HG02759 (cell line): ENCODE measurements at regions not wholly inside any gene's neighbourhood (a gene's known extent, or its start where the extent isn't known, plus 50 kb on each side); places are given as distances from the start of the nearest gene placed in this dataset.

Source experiments
- ATAC-seq: cut with Tn5 transposase; IDR thresholded peaks from one replicate; pipeline ENCODE4 v1.9.1; 2021; ENCODE audit warnings: mild to moderate bottlenecking, moderate library complexity; ENCODE audit not compliant: unreplicated experiment

DNA sequence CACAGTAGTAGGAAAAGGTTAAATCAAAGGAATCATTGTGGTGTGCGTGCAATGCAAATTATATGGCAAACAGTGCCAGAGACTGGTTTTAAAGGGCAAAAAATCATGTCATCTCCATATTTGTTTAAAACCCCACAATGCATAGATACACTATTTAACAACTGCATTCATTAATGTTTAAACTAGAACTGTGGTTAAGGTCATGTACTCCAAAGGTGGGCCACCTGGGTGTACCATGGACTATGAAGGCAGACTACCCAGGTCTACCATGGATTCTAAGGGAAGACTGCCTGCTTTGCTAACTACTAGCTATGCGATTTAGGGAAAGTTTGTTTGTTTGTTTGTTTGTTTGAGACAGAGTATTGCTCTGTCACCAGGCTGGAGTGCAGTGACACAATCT, 356.3 kb downstream of the ZEB2 start:
- ATAC-seq, result no peak

DNA sequence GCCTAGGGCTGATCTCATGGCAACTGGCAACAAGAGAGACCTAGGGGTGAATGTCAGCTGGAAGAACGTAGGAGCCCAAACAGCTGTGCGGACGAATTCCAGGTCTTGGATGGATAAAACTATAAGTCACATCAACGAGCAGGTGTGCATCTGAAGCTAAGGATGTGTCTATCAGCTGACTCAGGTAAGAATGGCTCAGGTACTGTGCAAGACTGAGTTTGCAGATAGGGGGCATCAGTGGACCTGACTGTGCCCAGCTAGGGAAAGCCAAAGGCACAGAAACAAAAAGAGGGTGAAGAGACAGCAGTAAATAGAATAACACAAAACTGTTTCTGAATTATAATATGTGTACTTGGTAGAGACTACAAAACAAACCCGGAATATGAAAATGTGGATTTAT, 357.3 kb downstream of the ZEB2 start:
- no peak for ATAC-seq

DNA sequence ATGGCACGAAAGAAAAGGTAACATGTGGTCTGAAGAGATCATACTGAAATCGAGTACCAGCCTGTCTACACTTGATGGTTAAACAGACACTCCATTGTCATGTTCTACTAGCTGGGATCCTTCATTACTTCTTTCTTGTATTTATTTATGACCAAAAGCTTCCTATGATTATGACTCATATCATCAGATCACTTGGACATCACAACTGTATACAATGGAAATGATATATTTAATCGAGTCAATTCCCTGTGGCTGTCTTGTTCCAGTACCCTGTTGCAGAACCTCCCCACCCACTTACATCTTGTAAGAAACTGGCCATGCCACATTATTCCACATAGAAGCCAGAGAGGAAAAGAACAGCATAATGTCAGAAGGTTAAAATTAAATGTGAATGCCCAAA, 358.9 kb downstream of the ZEB2 start:
- no peak for ATAC-seq

DNA sequence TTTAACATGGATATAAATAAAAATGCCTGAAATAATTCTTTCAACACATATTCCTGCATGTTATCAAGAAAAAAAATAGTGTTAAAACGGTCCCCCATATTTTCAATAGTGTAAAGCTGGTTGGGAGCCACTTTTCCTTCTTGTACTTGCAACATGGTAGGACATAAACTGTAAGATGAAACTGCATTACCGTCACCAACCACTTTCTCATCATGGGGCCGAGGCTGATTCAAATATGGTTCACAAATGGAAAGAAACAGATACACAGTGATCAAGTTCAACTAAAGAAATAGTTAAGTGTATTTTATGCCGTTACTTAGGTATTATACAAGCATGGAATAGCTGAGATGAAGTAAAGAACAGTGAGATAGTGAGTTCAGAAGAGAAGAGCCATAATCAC, 360.7 kb downstream of the ZEB2 start:
- no peak for ATAC-seq

DNA sequence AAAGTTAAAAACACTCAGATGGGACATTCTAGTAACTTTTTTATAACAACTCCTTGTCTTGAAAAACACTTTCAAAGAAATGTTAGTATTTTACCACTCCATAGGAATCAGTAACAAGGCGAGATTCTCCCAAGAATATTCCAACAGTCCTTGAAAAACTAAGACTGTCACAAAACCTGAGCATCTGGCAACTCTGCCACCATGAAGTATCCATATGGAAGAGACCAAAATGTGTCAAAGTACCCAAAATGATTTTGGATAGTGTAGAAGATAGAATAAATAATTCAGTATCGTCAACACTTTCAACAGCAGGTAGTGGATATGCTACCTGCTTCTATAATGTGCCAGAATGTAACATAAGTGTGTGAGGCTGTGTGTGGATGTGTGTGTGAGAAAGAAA, 361.8 kb downstream of the ZEB2 start:
- ATAC-seq, result no peak

DNA sequence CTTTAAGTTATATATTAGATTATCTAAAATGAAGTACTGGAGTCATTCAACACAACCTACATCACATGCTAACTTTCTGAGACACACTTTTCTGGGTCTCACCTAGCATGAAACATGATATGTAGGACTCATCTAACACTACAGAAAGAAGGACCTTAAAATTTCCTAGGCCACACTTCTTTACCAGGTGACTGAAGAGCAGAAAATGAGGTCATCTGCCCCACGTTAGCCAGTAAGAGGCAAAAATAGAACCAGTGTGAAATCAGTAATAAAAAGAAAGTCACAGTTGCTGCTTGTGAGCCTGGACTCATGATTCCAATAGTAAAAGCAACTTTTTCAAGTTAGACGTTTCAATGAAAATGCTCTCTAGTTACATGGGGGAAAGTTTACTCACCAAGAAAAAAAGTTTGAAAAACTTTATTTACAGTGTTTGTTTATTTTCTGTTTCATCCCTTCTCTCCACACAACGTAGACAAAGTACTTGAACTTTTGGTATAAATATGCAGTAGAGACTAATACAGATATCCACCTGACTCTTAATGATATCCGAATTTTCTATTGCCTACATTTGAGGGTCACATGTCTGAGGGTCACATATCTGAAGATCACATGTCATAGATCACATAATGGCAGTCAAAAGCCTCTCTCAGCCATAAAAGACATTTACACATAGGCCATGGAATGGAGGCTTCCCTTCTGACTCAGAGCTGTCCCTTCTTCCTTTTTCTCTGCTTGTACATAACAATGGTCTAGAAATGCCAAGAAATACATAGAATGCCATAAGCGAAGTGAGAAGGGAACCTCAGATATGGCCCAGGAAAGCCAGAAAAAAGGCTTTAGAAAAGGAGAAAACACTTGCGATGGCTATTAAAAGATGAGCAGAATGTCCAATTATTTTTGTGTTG, 362.9 kb downstream of the ZEB2 start:
- ATAC-seq, result no peak

DNA sequence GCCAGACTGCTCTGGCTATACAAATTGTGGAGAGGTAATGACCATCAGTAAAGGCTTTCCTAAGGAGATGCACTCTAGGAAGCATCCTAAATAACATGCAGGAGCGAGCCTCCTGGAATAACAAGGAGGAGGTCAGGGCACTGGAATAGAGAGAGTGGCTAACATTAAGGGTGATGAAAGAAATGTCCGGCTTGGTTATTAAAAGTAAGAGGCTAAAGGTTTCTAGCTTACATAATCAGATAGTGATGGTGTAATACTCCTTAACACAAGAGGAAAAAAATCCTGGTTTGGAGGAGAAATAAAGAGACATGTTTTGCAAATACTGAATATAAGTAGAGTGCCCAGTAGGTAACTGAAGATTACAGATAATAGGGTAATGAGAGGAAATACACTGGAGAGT, 365.7 kb downstream of the ZEB2 start:
- no peak for ATAC-seq

DNA sequence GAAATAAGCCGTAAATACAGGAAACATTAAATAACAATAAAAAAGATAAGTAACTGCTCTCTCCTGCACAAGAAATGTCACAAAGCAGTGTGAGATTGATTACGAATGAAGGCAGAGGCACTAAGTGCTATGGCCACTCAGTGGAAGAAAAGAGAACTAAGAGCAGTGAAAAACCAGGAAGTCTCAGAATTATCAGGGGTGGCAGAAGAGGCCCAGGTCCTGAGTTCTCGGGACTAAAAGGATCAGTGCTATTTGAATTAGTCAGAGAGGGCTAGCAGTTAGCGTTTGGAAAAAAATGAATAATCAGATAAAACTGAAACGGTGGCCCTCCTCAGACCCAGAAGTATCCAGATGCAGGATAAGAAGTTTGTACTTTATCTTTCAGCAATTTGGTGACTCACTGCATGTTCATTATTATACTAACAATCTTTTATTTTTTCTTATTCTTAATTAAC, 367.1 kb downstream of the ZEB2 start:
- no peak for ATAC-seq

DNA sequence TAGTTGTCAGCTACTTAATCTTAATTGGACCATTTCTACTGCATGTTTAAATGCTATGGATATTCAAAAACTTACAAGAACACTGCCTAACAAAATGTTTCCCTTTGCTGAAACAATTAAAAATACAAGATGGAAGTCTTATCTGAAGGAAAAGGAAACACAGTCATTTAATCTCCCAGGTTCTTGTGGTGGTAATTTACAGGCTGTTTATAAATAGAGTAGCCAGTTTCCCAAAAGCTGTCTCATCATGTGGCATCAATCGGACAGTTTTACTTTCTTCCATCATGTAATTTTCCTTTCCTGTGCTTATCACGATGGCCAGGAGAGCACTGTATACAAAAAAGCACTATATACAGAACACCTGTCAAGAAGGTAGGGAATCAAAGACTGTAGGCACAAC, 368.1 kb downstream of the ZEB2 start:
- ATAC-seq, result no peak

DNA sequence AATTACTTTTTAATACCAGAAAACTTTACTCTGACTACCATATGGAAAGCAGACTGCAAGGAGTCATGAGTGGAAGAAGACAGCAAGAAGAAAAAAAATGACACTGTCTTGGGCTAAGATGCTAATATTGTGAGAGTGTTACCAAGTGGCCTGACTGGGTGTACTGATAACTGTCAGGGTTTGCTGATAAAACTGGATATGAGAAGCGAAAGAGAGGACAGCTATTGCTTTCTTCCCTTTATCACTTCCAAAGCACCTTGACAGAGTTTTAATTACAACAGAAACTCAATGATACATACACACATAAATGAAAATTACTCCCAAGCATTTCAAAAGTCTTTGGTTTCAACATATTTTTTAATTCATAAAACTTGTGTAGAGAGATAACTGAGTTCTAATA, 368.5 kb downstream of the ZEB2 start:
- no peak for ATAC-seq

DNA sequence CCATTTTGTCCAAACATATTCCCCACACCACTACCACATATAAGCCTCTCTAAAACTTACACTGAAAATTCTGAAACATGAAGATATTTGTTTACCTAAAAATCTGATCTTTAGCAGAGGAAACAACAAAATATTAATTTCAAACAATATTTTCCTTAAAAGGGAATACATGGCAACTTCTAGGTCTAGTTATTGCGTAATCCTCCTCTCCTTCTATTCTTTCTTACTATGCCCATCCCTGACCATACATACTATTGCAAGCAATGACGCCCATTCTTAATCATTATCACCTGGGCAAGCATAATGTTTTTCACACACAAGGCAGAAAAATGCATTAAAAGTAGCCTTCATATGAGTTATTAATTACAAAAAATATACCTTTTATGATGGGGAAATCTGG, 372.6 kb downstream of the ZEB2 start:
- no peak for ATAC-seq

DNA sequence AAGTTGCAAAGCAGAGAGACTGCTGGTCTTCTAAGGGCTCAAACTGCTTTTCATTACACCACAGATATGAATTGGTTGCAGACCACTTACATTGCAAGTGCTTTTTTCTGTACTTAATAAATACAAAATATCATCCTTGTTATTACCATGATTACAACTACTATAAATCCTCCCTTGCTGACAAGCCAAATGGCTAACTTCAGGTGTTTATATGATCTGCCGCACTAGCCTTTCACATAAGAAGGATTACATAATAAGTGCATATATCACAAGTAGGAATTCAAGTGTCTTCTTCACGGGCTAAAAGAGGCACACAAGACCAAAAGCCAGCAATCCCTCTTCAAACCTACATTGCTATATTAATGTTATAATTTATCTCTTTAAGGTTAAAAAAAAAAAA, 373.0 kb downstream of the ZEB2 start:
- ATAC-seq, result no peak

DNA sequence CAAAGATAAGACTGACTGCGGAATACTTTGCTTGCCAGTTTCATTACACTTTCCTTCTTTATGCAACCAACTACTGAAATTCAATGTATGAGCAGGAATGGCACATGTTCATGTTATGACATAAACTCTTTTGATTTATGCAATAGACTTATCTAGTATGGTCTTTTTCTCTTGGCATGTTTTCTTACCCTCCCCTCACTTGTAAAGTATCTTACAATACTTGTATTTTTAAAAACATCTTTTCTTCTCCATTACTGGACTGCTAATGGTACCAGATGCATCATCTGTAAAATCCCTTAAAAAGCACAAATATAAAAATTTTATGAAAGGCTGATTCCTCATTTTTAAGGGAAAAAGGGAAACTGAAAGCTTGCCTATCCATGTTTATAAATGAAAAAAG, 373.8 kb downstream of the ZEB2 start:
- no peak for ATAC-seq

DNA sequence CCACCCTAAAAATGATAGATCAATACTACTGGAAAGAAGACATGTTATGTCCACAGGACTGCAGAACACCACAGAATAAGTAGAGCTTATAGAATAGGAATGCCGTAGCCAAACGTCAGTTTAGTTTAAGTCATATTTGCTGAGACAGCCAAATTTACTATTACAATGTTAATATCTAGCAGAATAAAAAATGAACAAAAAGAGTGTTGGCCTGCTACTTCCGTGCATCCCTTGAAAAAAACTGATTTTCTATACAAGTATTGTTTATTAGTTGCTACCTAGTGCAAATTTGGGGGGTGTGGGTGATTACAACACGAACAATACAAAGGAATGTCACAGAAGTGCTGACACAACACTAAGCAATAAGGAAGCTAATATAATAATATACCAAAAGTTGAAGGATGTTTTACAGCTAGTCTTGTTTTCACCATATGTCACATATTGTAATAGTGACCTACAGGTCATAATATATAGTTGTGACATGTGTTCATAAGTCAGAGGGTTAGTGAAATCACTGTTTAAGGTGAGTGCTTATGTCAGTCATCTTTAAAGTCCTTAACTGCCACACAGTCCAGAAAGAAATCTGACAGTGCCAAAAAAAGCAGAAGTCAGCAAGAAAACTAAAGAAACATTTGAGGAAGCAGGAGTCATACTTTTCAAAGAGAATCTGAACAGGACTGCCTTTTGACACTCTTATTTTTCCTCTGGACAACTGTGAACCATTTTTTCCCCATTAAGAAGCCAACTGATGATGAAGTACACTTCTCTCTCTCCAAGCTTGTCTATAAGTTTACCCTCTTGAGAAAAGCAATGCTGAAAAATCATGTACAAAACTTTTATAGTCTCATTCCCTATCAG, 376.4 kb downstream of the ZEB2 start:
- no peak for ATAC-seq

DNA sequence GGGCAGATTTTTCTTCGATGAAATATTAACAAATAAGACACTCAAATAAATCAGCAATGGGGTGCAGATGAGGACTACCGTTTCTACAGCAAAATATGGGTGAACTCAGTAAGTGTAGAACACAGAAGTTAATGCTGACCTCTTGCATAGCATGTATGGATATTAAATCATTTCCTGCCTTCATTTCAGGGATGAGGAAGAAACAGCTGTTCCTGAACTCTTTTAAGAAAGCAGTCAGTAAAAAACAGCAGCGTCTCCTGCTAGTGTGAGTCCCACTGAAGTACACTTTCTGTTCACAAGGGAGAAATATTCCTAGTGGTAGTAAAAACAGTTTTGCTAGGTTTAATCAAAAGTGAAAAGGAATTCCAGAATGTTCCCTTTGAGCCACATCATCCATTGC, 379.0 kb downstream of the ZEB2 start:
- ATAC-seq, result no peak

DNA sequence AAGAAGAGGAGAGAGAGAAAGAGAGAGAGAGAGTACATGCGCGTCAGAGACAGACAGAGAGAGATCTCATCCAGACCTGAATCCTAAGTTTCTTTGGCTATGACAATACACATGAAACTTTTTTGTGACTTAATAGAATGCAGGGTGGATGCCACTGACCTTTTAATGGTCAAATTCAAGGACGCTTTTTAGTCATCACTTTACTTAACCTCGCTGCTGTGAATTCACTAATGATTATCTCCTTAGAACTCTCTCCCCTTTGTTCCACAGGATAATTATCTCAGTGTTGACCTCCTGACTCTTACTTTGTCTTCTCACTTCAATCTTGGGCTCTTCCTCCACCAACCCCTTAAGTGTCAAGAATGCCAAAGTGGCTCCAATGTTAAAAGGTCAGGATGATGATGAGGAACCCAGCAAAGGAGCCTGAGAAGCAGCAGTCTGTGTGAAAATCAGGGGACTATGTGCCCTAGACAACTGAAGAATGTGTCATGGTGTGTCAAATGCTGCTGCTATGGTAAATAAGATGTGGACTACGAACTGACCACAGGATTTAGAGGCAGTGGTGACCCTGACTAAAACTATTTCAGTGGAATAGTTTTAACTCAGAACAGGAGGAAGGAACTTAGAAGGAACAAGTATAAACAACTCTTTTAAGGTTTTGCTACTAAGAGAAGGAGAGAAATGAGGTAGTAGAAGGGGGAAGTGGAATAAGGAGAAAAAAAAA, 382.1 kb downstream of the ZEB2 start:
- no peak for ATAC-seq

DNA sequence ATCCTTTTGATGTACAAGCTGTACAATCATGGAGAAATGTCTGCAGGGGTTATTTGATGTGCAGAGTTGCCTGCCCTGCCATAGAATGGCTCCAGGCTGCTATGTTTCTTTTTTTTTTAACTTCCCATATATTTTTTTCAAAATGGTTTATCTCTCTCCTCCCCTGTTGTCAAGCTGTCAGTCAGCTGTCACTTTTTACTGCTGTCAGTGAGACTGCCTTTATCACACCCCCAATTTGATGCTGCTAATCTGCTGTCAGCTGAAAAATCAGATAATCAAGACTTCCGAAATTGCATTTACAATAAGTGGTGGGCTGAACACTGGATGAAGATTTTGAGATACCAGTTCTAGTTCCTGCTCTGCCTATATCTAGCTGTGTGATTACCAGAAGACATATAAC, 382.6 kb downstream of the ZEB2 start:
- no peak for ATAC-seq

DNA sequence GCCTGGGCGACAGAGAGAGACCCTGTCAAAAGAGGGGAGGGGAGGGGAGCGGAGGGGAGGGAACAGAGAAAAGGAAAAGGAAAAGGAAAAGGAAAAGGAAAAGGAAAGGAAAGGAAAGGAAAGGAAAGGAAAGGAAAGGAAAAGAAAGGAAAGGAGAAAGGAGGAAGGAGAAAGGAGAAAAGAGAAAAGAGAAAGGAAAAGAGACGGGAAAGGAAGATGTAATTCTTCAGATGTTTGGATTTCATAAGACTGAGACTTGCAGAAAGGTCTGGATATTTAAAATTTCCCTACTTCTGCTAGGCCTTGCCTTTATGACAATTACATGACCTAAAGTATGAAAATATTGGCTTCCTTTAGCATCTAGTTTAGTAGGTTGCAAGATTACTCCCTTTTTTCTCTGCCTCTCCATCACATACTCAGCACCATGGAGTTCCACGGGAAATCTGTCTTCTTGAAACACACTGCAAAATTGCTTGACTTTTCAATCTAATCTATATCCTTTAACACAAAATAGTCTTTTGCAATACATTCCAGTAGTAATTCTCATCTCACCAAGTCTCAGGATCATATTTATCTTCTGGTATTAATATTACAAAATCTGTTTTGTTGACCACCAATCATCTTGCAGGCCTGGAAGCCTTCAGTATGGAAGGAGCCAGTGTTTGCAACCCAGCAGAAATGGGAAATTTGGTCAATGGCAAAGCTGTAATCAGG, 383.5 kb downstream of the ZEB2 start:
- ATAC-seq, result no peak

DNA sequence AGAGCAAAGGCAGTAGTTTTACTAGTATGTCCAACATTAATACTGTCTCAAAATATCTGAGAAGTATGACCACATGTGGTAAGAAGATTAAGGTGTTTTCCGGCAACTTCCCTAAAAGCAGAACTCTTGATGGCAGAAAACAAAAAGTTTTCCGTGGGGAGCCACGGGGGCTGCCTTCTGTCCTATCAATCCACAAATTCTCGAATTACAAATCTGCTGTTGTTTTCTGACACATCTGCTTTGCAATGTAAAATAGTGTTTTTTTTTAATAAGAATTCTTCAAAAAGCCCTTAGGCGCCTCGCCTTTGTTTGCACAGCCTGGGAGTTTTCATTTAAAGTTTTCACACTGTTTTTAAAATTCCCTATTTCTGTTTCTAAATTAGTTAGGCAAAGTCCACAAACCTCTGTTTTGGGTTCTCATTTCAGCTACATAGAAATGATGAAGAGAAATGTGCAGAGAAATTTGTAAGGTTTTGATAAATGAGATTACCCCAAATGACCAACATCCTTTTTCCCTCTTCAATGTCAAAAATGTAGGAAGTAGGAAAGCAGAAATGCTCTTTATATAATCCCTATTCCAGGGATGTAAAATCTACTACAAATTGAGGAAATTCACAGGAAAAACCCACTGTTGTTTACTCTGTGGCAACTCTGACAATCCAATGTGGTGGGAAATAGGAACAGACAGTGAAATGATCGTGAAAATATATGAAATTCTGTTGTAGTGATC, 385.8 kb downstream of the ZEB2 start:
- ATAC-seq, result no peak

DNA sequence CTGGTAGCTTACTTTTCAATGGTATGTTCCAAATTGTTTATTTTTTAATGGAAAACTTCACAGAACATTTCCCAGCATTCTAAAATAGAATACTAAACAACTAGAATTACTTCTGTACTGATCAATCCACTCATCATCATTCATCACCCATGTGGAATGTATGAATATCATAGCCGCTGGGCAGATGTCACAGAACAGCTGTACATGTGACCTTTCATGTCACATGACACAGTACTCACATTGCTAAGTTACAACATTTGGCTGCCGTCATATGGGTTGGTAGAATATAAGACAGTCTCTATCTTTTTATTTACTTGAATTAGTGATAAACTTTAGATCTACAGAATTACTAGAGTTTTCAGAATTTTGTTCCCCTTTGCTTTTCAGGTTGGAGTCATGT, 387.6 kb downstream of the ZEB2 start:
- no peak for ATAC-seq
